ENCODE measurements at regions not wholly inside any gene's neighbourhood (a gene's known extent, or its start where the extent isn't known, plus 50 kb on each side); places are given as distances from the start of the nearest gene placed in this dataset.

GRCh38 chr3:39748763-39749162, 60.6 kb upstream of the MYRIP start:
- TF ChIP-seq POLR2A (IDR thresholded peaks at IDR 0.05; ENCODE audit: low read depth, low read length): no peak
- DNase-seq (ENCODE audit: insufficient read length, low spot score) (no peak), FAIRE-seq (no peak)

DNA sequence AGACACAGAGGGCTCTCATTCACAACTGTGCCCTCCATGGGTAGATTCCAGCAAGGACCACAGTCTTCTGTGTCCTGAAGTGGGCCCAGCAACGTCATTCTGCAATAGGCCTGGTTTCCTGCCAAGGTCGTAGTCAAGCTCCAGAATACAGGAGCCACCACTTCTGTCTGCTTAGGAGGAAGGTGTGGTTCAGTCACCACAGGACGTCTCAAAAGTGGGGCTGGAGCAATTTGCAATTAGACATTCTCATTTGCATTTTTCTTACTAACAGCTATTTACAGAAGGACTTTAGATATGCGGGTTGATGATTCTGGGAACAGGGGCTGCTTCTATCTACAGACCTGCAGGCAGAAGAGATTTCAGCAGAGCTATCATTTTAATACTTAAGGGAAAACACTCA, 58.7 kb upstream of the MYRIP start:
- FAIRE-seq: no peak
- no peak for DNase-seq (ENCODE audit: insufficient read length, low spot score)
- no peak for TF ChIP-seq POLR2A (IDR thresholded peaks at IDR 0.05; ENCODE audit: low read depth, low read length)

- no peak for DNase-seq (ENCODE audit: insufficient read length, low spot score)
- no peak for TF ChIP-seq POLR2A (IDR thresholded peaks at IDR 0.05; ENCODE audit: low read depth, low read length)
- no peak for FAIRE-seq
These were observed 58.1 kb upstream of the MYRIP start for GRCh38 chr3:39751286-39751685.

DNA sequence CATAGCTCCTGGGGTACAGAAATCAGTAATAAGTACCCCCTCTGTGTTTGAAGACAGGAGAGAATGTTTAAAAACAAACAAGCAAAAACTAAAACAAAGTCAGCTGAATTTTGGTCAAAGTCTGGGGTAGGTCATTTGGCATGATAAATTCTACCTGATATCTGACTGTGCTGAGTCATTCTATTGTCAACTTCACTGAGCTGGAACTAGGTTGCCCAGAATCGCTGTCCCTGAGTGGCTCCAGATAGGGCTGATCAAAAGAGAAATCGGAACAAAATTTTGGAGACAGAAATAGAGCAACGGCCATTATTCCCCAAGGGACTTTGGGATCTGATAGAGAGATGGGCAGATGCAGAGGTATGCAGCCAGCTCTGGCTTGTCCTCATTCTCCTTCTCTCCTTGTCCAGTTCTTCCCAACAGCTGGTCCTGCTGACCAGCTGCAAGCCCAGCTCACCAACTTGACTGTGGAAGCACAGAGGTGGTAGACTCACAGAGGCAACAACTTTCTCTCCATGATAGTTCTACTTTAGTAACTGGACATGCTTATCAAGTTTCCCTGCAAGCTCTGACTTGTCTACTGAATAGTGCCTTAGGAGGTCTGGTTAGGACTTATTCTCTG, 57.3 kb upstream of the MYRIP start:
- DNase-seq (ENCODE audit: insufficient read length, low spot score) (no peak), FAIRE-seq (no peak)
- no peak for TF ChIP-seq POLR2A (IDR thresholded peaks at IDR 0.05; ENCODE audit: low read depth, low read length)

DNA sequence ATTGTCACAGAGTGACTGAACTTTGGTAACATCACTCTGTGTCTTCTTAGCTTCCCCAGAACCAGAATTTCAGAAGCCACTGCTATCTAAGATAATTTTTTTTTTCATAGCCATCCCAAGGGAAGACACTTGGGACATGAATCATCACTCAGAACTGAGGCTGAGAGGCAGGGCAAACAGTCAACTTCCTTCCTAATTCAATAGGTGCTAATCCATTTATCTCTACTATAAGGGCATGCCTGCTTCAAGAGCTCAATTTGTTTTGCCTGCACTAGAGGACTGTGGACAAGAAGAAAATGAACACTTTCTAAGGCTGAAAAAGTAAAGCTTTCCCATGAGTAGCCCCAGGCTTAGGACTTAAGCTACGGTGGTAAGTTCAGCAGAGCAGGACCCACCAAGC, 56.7 kb upstream of the MYRIP start:
- FAIRE-seq: no peak
- DNase-seq (ENCODE audit: insufficient read length, low spot score): no peak
- no peak for TF ChIP-seq POLR2A (IDR thresholded peaks at IDR 0.05; ENCODE audit: low read depth, low read length)

GRCh38 chr3:39753391-39753790, 56.0 kb upstream of the MYRIP start:
- FAIRE-seq (no peak), DNase-seq (ENCODE audit: insufficient read length, low spot score) (no peak)
- TF ChIP-seq POLR2A (IDR thresholded peaks at IDR 0.05; ENCODE audit: low read depth, low read length): no peak

DNA sequence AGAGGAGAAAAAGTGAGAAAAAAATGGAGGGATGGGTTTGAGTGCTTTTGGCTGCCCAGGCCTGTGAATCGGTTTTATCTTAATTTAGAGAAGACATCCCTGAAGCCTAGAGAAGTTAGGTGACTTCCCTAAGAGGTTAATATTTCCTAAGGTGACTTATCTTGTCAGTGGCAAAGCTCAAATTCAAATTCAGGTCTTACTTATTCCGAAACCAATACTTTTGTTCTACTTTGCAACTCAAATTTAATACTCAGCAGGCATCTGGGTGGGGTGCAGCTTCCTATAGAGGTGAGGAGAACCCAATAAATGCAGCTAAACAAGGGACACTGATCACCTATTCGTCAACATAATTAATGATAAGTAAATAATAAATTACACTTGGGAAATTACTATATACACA, 54.9 kb upstream of the MYRIP start:
- no peak for FAIRE-seq
- no peak for TF ChIP-seq POLR2A (IDR thresholded peaks at IDR 0.05; ENCODE audit: low read depth, low read length)
- no peak for DNase-seq (ENCODE audit: insufficient read length, low spot score)

DNA sequence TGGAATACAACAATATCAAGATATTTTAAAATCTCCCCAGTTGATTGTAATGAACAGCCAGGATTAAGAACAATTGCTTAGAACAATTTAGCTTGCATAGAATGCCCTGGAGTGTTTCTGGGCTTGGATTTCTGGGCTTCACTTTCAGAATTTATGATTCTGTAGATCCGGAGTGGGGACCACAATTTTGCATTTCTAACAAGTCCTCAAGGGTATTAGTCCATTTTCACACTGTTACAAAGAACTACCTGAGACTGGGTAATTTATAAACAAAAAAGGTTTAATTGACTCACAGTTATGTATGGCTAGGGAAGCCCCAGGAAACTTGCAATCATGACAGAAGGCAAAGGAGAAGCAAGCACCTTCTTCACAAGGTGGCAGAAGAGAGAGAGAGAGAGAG, 54.3 kb upstream of the MYRIP start:
- TF ChIP-seq POLR2A (IDR thresholded peaks at IDR 0.05; ENCODE audit: low read depth, low read length): no peak
- FAIRE-seq (no peak), DNase-seq (ENCODE audit: insufficient read length, low spot score) (no peak)

GRCh38 chr3:39757307-39757706, 52.1 kb upstream of the MYRIP start:
- DNase-seq (ENCODE audit: insufficient read length, low spot score): no peak
- no peak for TF ChIP-seq POLR2A (IDR thresholded peaks at IDR 0.05; ENCODE audit: low read depth, low read length)
- no peak for FAIRE-seq

All from H54 (cell line).